ENCODE measurements at regions not wholly inside any gene's neighbourhood (a gene's known extent, or its start where the extent isn't known, plus 50 kb on each side); places are given as distances from the start of the nearest gene placed in this dataset.

DNA sequence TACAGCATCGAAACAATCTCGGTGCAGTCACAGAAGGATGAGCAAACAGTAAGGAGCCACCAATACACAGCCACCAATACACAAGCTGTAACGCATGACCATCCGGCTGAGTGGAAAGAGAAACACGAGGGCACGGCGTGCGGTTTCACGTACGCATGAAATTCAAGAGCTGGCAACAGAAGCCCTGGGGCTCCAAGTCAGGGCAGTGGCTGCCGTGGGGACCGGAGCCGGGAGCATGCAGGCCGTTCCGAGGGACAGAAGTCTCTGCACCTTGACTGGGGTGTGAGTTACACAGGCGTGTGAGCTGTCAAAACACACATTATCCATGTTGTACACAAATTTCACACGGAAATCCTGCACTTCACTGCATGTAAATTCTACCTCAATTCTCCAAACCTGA lies 50.6 kb upstream of the METRNL start:
- H3K4me1 ChIP-seq (ENCODE audit: control insufficient read depth, extremely low read depth, insufficient read depth, low read length): no peaks in the 10 kb centered on the region
- no peak overlapping the region for H3K4me3 ChIP-seq (replicated peaks in 1 of 3; ENCODE audit: insufficient read depth in 1 of 3, low read depth in 1 of 3, low read length in 3 of 3)
- no peaks in the 10 kb centered on the region for H3K9me1 ChIP-seq (replicated peaks; ENCODE audit: control insufficient read depth, extremely low read depth, insufficient read depth, low read length)
- CTCF ChIA-PET: interaction anchor here (0.5 kb wide), 1 partner anchor 10 kb away, joined by 3 read pairs; no protein-coding TSS in a partner anchor
- no peaks in the 10 kb centered on the region for H3K27me3 ChIP-seq (ENCODE audit: control insufficient read depth in 2 of 2, insufficient read depth in 2 of 2, low read length in 2 of 2)
- FAIRE-seq (peak; percentile 24), DNase-seq (ENCODE audit: low read depth, low spot score) (no peak)
- no peaks in the 10 kb centered on the region for H3K79me2 ChIP-seq (ENCODE audit: control insufficient read depth, insufficient read depth, low read length)
- H3K27ac ChIP-seq (ENCODE audit: insufficient read depth, low read depth, low read length): no peak overlapping the region
- H3K4me2 ChIP-seq (ENCODE audit: insufficient read depth, low read length): no peak overlapping the region
- no TSS peak for BruUV-seq (replicated peaks)
- POLR2A ChIA-PET: no interaction called here
- H3K36me3 ChIP-seq (ENCODE audit: control insufficient read depth in 2 of 2, extremely low read depth in 1 of 2, insufficient read depth in 2 of 2, low read length in 2 of 2): no peaks in the 10 kb centered on the region
- no peaks in the 10 kb centered on the region for H4K20me1 ChIP-seq (replicated peaks; ENCODE audit: control insufficient read depth, extremely low read depth, insufficient read depth, low read length)
- H2AFZ ChIP-seq (ENCODE audit: low read depth, low read length): no peak overlapping the region
- intact Hi-C loops (cut with micrococcal nuclease) (no loop called here), dilution Hi-C loops (cut with MboI; ENCODE audit: extremely low pct_ligation_motif_present, low sequenced_read_pairs) (no loop called here)
- TF ChIP-seq GATA2 (IDR thresholded peaks at IDR 0.05; ENCODE audit: insufficient read depth, insufficient read length, low read depth, low read length): no peak
- no peak for TF ChIP-seq CTCF (IDR thresholded peaks at IDR 0.05; ENCODE audit: extremely low read depth in 1 of 2, insufficient read depth in 1 of 2, low read depth in 1 of 2, low read length in 2 of 2)
- no peak for TF ChIP-seq POLR2A (IDR thresholded peaks at IDR 0.05; ENCODE audit: low read depth, low read length)
- no peak for TF ChIP-seq EZH2 (IDR thresholded peaks at IDR 0.05; ENCODE audit: borderline replicate concordance, low read depth, low read length, severe bottlenecking)
- no peak for TF ChIP-seq FOS (IDR thresholded peaks at IDR 0.05; ENCODE audit: borderline replicate concordance, insufficient read depth, low read length)
- TF ChIP-seq MYC (IDR thresholded peaks at IDR 0.05; ENCODE audit: low read depth, low read length): no peak
- no peak overlapping the region for H3K9ac ChIP-seq (replicated peaks; ENCODE audit: extremely low read depth, insufficient read depth, low read length)
- H3K9me3 ChIP-seq (replicated peaks; ENCODE audit: control insufficient read depth, insufficient read depth, low read length): no peaks in the 10 kb centered on the region

DNA sequence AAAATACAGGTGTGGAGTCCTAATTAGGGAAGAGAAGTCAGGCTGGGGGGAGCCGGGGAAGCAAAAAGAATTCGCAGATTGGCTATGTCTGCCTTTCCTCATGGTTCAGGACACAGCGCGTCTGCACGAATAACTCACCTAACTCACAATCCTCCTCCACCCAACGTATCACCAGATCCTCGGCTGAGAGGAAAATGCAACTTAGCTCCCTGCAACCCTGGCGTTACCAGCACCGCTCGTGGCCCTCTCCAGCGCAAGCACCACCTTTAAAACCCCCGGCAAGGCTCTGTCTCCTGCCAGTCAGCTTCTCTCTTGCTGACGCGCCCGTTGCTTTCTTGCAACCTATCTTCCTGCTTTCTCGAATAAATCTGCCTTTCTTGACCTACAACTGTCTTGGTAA lies 49.8 kb upstream of the METRNL start:
- TF ChIP-seq POLR2AphosphoS5 (IDR thresholded peaks at IDR 0.05; ENCODE audit: insufficient read depth, low read depth, low read length): no peak
- TF ChIP-seq CTCF (IDR thresholded peaks at IDR 0.05; ENCODE audit: extremely low read depth in 1 of 2, insufficient read depth in 1 of 2, low read depth in 1 of 2, low read length in 2 of 2): no peak
- no peak for TF ChIP-seq FOS (IDR thresholded peaks at IDR 0.05; ENCODE audit: borderline replicate concordance, insufficient read depth, low read length)
- TF ChIP-seq POLR2A (IDR thresholded peaks at IDR 0.05; ENCODE audit: low read depth, low read length): no peak
- TF ChIP-seq JUN (IDR thresholded peaks at IDR 0.05; ENCODE audit: borderline replicate concordance, insufficient read depth, insufficient read length, low read depth): no peak
- no peak for TF ChIP-seq GATA2 (IDR thresholded peaks at IDR 0.05; ENCODE audit: insufficient read depth, insufficient read length, low read depth, low read length)
- TF ChIP-seq EZH2 (IDR thresholded peaks at IDR 0.05; ENCODE audit: borderline replicate concordance, low read depth, low read length, severe bottlenecking): no peak
- TF ChIP-seq, protein P1, sequence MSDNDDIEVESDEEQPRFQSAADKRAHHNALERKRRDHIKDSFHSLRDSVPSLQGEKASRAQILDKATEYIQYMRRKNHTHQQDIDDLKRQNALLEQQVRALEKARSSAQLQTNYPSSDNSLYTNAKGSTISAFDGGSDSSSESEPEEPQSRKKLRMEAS (IDR thresholded peaks at IDR 0.05; ENCODE audit: insufficient read depth, insufficient read length): no peak
- no peak for TF ChIP-seq MYC (IDR thresholded peaks at IDR 0.05; ENCODE audit: low read depth, low read length)
- no peaks in the 10 kb centered on the region for H4K20me1 ChIP-seq (replicated peaks; ENCODE audit: control insufficient read depth, extremely low read depth, insufficient read depth, low read length)
- no peaks in the 10 kb centered on the region for H3K9me3 ChIP-seq (replicated peaks; ENCODE audit: control insufficient read depth, insufficient read depth, low read length)
- intact Hi-C loops (cut with micrococcal nuclease) (no loop called here), dilution Hi-C loops (cut with MboI; ENCODE audit: extremely low pct_ligation_motif_present, low sequenced_read_pairs) (no loop called here)
- H3K9ac ChIP-seq (replicated peaks; ENCODE audit: extremely low read depth, insufficient read depth, low read length): no peak overlapping the region
- DNase-seq (ENCODE audit: low read depth, low spot score): no peak
- H3K4me3 ChIP-seq (replicated peaks in 1 of 3; ENCODE audit: insufficient read depth in 1 of 3, low read depth in 1 of 3, low read length in 3 of 3): no peak overlapping the region
- BruUV-seq (replicated peaks): no TSS peak
- no peak overlapping the region for H3K4me2 ChIP-seq (ENCODE audit: insufficient read depth, low read length)
- CTCF ChIA-PET: no interaction called here
- no peaks in the 10 kb centered on the region for H3K27me3 ChIP-seq (ENCODE audit: control insufficient read depth in 2 of 2, insufficient read depth in 2 of 2, low read length in 2 of 2)
- FAIRE-seq: no peak
- H3K4me1 ChIP-seq (ENCODE audit: control insufficient read depth, extremely low read depth, insufficient read depth, low read length): no peaks in the 10 kb centered on the region
- no peaks in the 10 kb centered on the region for H3K36me3 ChIP-seq (ENCODE audit: control insufficient read depth in 2 of 2, extremely low read depth in 1 of 2, insufficient read depth in 2 of 2, low read length in 2 of 2)
- no peaks in the 10 kb centered on the region for H3K9me1 ChIP-seq (replicated peaks; ENCODE audit: control insufficient read depth, extremely low read depth, insufficient read depth, low read length)
- no peak overlapping the region for H3K27ac ChIP-seq (ENCODE audit: insufficient read depth, low read depth, low read length)
- POLR2A ChIA-PET: no interaction called here
- no peaks in the 10 kb centered on the region for H3K79me2 ChIP-seq (ENCODE audit: control insufficient read depth, insufficient read depth, low read length)
- no peak overlapping the region for H2AFZ ChIP-seq (ENCODE audit: low read depth, low read length)
